ENCODE measurements at regions not wholly inside any gene's neighbourhood (a gene's known extent, or its start where the extent isn't known, plus 50 kb on each side); places are given as distances from the start of the nearest gene placed in this dataset.

- peaks cover 0 to 58% (median 21%) of the 10 kb centered on the region in 7 donors for H3K27me3 ChIP-seq
- TF ChIP-seq CTCF (IDR thresholded peaks at IDR 0.05), result no peak
- H3K27ac ChIP-seq, result no peak overlapping the region
- no peak overlapping the region for H3K4me3 ChIP-seq
- H3K9me3 ChIP-seq, result peaks cover 0 to 2% (median 0%) of the 10 kb centered on the region in 11 donors
- intact Hi-C loops (cut with DNase I), result no loop called here
- ATAC-seq (no peak), DNase-seq (no peak)
- H3K4me1 ChIP-seq, result no peaks in the 10 kb centered on the region
- no peaks in the 10 kb centered on the region for H3K36me3 ChIP-seq
- 48 to 55% methylated on average over 12 of the region's 12 CpGs for WGBS, 2 donors
These were observed 50.7 kb upstream of the RPL38 start for GRCh38 chr17:74152591-74153455.

- Histone ChIP-seq H3K36me3 (no peaks in the 10 kb centered on the region), H3K27me3 (peaks cover 0 to 52% (median 22%) of the 10 kb centered on the region in 7 donors), H3K9me3 (peaks cover 0 to 2% (median 0%) of the 10 kb centered on the region in 11 donors), H3K4me3 (no peak overlapping the region), H3K27ac (no peak overlapping the region), H3K4me1 (no peaks in the 10 kb centered on the region)
- DNase-seq (no peak), ATAC-seq (no peak)
- TF ChIP-seq CTCF (IDR thresholded peaks at IDR 0.05), result no peak
- intact Hi-C loops (cut with DNase I), result no loop called here
- 90 to 91% methylated on average over 4 of the region's 4 CpGs for WGBS, 2 donors
These were observed 50.0 kb upstream of the RPL38 start for GRCh38 chr17:74153456-74153810.
